ENCODE measurements at regions not wholly inside any gene's neighbourhood (a gene's known extent, or its start where the extent isn't known, plus 50 kb on each side); places are given as distances from the start of the nearest gene placed in this dataset.
"Not testable (repeated sequence)": the region's sequence is repeated elsewhere in the genome, so short reads cannot be mapped to it uniquely, and the experiment has no call there.

- no peak for DNase-seq
Measured at GRCh38 chr13:42485272-42485671, 88.7 kb upstream of the TNFSF11 start.

- no peak for DNase-seq
Measured at GRCh38 chr13:42486711-42487198, 87.2 kb upstream of the TNFSF11 start.

DNA sequence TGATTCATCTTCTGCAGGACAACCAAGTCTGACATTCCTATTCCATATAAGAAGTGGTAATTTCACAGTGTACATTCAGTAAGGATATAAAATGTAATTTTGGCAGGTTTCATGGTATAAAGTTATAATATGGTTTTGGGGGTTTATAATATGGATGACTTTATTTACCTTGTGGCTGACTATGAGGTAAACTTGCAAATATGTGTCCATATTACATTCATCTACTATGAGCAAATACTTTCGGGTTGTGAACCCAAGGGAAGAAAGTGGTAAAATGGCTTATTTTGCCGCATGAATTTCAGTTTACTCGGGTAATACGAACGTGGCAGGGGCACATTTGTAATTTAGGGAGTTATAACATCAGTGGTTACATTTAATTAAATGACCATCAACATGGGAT is 86.7 kb upstream of the TNFSF11 start:
- DNase-seq, result no peak

- no peak for DNase-seq
Measured at GRCh38 chr13:42490676-42491075, 83.3 kb upstream of the TNFSF11 start.

DNA sequence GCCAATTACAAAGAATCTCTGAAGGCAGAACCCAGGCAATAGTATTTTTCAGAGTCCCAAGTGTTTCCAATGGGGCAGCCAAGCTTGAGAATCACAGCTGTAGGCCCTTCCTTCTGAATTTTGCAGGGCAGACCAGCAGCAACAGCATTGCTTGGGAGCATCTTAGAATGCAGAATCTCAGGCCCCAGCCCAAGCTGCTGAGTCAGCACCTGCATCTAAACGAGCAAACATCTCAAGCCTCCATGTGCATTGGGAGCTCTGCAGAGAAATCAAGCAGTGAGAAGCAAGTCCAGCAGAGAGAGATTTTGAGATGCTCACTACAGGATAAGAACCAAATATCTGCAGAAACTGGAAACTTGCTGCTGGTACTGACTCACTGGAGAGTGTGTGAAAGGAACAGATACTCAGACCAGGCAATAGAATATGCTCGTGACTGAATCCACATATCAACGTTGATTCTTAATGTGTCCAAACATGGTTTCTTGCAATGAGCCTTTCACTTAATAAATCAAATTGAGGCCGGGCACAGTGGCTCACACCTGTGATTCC is 81.5 kb upstream of the TNFSF11 start:
- DNase-seq, result no peak

- DNase-seq, result no peak
Measured at GRCh38 chr13:42494157-42494556, 79.8 kb upstream of the TNFSF11 start.

DNA sequence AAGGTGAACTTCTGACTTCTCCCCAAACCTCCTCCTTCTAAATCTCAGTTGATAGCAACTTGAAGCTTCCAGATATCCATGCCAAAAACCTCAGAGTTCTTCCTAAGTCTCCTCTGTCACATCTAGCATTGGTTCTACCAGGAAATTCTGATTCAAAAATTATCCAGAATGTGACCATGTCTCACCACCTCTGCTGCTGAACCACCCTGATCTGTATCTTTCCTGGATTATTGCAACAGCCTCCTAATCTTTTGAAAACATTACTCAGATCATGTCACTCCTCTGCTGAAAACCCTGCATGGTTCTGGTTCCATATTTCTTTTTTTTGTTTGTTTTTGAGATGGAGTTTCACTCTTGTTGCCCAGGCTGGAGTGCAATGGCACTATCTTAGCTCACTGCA is 78.7 kb upstream of the TNFSF11 start:
- DNase-seq, result no peak

DNA sequence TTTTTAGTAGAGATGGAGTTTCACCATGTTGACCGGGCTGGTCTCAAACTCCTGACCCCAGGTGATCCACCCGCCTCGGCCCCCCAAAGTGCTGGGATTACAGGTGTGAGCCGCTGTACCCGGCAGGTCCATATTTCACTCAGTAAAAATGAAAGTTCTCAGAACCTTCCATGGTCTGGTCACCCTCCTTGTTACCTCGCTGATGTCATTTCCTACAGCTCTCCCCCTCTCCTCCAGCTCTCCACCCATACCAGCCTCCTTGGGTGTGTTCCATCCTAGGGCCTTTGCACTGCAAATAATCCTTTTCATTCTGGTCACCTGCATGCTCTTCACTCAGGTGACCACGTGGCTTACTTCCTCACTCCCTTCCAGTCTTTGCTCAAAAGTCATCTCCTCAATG is 78.2 kb upstream of the TNFSF11 start:
- no peak for DNase-seq

DNA sequence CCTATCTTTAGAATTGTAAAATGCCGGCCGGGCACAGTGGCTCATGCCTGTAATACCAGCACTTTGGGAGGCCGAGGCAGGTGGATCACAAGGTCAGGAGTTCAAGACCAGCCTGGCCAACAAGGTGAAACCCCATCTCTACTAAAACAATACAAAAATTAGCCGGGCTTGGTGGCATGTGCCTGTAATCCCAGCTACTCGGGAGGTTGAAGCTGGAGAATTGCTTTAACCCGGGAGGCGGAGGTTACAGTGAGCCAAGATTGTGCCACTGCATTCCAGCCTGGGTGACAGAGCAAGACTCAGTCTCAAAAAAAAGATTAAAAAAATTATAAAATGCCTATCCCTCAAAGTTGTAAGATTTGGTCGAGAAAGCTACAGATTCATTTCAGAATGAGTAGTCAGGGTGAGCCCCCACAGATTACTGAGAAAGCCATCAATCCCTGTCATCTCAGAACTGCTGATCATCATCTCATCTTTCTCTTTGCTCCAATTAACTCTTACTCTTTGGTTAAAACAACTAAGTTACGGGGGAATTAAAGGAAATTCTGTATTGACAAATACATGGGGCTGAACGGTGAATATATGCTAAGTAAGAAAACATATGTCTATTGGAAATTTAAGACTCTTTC is 76.9 kb upstream of the TNFSF11 start:
- not testable (repeated sequence) for DNase-seq

DNA sequence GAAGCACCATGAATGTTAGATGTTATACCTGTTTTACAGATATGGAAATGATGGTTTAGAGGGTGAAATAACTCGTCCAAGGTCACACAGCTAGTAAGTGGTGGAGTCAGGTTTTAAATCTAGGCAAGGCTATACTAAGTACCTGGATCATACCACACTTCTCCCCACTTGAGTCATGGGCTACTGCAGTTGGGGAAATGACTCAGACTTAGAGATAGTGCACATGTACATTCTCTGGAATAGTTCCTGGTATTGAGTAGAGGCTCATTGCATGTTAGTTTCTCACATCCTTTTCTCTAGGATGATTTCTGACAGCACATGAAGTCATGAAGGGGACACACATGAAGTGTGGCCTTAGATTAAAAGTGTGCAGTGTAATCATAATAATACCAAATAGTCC is 76.2 kb upstream of the TNFSF11 start:
- DNase-seq, result no peak

GRCh38 chr13:42498521-42498920 is 75.4 kb upstream of the TNFSF11 start:
- no peak for DNase-seq
